ENCODE measurements at regions not wholly inside any gene's neighbourhood (a gene's known extent, or its start where the extent isn't known, plus 50 kb on each side); places are given as distances from the start of the nearest gene placed in this dataset.

DNA sequence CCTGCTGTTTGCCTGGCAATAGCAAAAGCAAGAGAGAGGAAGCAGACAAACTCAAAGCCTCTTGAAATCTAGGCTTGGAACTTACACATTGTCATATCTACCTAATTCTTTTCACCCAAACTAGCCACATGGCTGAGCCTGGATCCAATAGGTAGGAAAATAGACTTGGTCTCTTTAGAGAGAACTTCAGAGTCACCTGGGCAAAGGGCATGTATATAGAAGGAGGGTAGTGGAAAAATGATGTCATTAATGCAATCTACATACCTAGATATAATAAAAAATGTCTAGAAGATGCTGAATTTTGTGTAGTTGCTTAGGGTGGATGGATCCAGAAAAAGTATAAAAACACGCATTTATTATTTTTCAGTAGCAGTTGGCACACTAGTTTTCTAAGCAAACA, 237.0 kb upstream of the GEMIN8 start:
- in situ Hi-C loops (cut with HindIII; ENCODE audit: low pct_unique_long_range_greater_than_20kb, low sequenced_read_pairs): no loop called here
- DNase-seq (ENCODE audit: low read depth, low spot score): no peak

DNA sequence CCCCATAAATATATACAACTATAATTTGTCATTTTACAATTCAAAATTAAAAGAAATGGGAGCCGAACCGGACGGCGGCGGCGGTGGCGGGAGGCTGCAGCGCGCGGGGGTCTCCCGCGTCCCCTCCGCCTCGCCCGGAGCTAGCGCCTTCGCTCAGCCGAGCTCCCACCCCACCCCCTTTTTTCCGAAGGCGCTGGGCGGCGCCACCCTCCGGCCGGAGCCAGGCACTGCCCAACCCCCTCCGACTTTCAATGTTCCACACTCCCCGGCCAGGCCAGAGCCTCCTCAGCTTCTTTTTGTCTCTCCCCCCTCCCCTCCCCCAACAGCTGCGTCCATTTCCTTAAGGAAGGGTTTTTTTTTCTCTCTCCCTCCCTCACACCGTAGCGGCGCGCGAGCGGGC, 214.1 kb upstream of the GEMIN8 start:
- no peak for DNase-seq (ENCODE audit: low read depth, low spot score)
- in situ Hi-C loops (cut with HindIII; ENCODE audit: low pct_unique_long_range_greater_than_20kb, low sequenced_read_pairs): no loop called here

DNA sequence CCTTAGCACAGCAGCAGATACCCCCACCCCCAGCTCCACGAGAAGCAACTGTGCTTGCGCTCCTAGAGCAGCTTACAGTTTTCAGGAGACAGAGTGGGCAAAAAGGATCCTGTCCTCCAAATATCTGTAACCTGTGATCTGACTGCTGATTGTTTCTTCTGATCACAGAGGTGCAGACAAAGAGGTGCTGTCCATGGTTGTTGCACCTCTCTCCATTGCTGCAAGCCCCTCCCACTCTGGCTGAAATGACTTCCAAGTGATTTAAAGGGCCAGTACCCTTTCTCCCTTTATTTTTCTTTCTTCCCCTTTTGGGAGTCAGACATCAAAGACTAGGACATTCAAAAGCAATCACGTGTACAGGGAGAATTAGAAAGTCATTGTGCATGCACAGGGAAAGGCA, 205.3 kb upstream of the GEMIN8 start:
- peak; percentile 3 for DNase-seq (ENCODE audit: low read depth, low spot score)
- in situ Hi-C loops (cut with HindIII; ENCODE audit: low pct_unique_long_range_greater_than_20kb, low sequenced_read_pairs): no loop called here

DNA sequence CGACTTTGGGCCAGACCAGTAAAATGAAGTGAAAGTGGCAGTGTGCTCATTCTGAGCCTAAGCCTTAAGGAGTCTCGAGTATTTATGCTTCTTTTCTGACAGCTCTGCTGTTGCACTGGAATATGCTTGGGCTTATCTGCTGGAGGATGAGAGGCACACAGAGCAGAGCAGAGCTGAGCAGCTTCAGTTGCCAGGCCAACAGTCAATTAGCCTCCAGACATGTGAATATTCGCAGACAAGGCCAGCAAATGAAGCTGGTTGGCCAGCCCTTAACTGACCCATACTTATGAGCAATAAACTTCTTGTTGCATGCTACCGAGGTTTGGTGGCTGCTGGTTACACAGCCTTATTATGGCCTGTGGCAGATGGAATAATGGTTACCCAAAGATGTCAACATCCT, 203.0 kb upstream of the GEMIN8 start:
- in situ Hi-C loops (cut with HindIII; ENCODE audit: low pct_unique_long_range_greater_than_20kb, low sequenced_read_pairs): no loop called here
- DNase-seq (ENCODE audit: low read depth, low spot score): no peak

DNA sequence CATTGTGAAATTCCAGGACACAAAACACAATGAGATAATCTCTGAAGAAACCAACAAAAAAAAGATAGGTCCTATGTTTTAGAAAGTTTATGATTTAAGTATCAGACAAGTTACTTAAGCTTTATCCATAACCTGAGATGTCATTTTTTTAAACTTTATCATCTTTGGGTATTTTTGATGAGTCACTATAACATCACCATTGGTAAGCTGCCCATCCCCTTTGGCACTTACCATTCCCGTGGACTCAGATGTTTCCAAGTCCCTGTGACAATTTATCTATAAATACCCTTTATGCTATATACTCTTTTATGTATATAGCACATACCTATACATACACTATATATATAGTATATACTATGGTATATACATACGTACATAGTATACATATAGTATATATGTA, 198.9 kb upstream of the GEMIN8 start:
- in situ Hi-C loops (cut with HindIII; ENCODE audit: low pct_unique_long_range_greater_than_20kb, low sequenced_read_pairs): no loop called here
- no peak for DNase-seq (ENCODE audit: low read depth, low spot score)

DNA sequence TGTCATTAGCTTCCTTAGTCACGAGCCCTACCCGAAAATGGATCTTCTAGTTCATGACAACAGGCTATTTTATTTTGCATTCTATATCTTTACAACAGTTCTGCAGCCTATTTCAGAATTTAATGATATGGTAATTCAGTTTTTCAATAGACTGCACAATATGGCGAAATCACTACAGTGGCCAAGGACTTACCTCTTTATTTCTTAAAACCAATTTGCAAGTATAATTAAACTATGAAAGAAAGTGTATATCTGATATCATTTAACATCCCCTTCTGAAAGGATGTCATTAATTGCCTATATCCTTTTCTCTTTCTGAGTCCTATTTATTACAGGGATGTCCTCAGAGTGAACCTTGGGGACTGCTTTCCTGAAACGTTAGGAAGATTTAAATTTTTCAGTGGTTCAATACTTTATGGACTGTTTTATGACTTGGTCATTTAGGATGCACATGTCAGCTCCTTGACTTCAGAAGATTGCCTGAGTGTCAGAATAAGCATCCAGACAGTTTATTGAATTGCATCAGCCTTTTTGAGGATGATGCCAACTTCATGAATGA, 190.8 kb upstream of the GEMIN8 start:
- in situ Hi-C loops (cut with HindIII; ENCODE audit: low pct_unique_long_range_greater_than_20kb, low sequenced_read_pairs): no loop called here
- no peak for DNase-seq (ENCODE audit: low read depth, low spot score)

DNA sequence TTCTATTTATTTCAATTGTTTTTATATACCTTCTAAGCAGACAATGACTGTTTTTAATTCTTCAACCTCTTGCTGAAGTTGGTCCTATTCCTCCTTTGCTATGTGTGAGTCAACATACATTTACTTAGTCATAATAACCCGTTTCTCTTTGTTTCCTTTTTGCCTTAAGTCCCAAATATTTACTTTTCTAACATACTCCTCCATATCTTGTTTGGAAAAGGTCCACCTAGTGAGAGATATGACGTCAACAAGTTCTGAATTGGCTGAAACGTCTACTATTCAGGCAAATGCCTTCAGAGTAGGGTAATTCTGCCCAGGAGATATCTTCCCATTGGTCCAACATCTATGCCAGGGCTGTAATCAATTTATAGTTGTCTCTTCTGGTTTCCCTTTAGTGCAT, 179.3 kb upstream of the GEMIN8 start:
- in situ Hi-C loops (cut with HindIII; ENCODE audit: low pct_unique_long_range_greater_than_20kb, low sequenced_read_pairs): no loop called here
- no peak for DNase-seq (ENCODE audit: low read depth, low spot score)

DNA sequence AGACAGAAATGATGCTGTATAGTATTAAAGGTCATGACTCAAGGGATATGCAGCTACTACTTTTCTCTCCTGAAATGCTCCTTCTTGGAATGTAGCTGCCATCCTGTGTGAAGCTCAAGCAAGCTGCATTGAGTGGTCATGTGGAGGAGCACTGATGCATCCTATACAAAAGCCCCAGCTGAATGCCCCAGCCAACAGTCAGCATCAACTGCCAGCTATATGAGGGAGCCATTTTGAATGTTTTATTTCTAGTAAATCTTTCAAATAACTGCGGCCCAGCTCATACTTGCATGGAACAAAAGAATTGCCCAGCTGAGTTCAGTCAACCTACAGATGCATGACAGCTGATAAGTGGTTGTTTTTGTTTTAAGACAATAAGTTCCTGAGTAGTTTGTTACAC, 165.0 kb upstream of the GEMIN8 start:
- no peak for DNase-seq (ENCODE audit: low read depth, low spot score)
- in situ Hi-C loops (cut with HindIII; ENCODE audit: low pct_unique_long_range_greater_than_20kb, low sequenced_read_pairs): no loop called here

DNA sequence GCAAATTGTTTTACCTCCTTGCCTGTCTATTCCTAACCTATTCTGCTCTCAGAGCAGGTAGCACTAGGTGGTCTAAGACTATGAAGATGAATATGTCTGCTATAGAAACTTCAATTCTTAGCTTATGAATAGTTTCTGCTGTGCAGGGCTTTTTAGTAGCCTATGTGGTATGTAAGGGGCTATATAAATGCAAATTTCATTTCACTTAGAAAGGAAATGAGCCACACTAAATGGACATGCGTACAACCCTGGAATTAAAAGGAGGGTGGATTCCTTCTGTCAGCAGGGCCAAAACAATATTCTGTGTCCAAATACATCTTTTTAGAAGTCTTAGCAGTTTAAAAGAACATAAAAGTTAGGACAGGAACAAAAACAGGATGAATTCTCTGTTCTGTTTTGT, 163.9 kb upstream of the GEMIN8 start:
- no peak for DNase-seq (ENCODE audit: low read depth, low spot score)
- in situ Hi-C loops (cut with HindIII; ENCODE audit: low pct_unique_long_range_greater_than_20kb, low sequenced_read_pairs): no loop called here

DNA sequence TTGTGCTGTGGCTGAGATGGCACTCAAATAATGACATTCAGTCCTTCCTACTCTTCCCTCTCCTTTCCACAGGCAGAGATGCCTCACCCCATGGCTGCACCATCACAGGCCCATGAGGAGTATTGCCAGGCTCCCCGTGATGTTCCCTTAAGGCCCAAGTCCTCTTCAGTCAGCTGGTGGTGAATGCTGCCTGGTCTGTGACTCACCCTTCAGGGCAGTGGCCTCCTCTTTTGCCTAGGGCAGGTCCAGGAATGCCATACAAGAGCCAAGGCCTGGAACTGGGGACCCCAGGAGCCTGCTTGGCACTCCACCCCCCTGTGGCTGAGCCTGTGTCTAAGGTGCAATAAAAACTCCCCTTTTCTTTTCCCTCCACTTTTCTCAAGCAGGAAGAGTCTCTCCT, 144.2 kb upstream of the GEMIN8 start:
- in situ Hi-C loops (cut with HindIII; ENCODE audit: low pct_unique_long_range_greater_than_20kb, low sequenced_read_pairs): no loop called here
- no peak for DNase-seq (ENCODE audit: low read depth, low spot score)

DNA sequence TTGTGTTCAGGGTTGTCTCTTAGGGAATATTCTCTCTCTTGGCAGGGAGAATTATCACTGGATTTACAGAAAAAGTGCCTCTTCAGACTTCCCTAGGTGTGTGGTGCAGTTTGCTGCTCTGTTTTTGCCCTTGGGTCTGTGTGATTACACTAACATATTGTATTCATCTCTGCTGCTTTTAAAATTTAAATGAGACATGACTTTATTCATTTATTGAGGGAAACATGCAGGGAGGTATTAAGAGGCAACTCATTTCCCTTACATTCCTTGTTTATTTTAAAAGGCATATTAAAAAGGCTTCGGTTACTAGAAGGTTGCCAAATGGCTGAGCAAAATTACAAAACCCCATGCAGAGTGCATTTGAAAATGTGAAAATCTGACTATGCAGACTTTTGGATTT, 135.1 kb upstream of the GEMIN8 start:
- DNase-seq (ENCODE audit: low read depth, low spot score): no peak
- in situ Hi-C loops (cut with HindIII; ENCODE audit: low pct_unique_long_range_greater_than_20kb, low sequenced_read_pairs): no loop called here

DNA sequence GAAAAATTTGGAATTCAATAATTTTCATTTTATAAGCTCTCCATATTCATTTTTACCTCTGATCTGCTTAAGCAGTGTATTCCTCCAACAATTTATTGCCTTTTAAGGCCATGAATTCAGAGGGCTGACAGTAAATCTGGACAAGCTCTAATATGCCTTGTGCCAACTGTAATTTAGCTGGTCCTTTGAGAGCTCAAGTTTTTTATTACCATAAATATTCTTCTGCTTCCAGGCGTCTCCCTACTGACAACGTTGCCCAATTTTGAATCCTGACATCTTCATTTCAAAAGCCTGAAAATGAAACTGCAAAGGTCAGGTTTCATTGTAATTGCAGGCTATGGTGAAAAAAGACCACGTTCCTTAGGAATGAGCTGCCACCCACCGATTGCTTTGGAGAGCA, 95.8 kb upstream of the GEMIN8 start:
- in situ Hi-C loops (cut with HindIII; ENCODE audit: low pct_unique_long_range_greater_than_20kb, low sequenced_read_pairs): no loop called here
- DNase-seq (ENCODE audit: low read depth, low spot score): peak; percentile 4

DNA sequence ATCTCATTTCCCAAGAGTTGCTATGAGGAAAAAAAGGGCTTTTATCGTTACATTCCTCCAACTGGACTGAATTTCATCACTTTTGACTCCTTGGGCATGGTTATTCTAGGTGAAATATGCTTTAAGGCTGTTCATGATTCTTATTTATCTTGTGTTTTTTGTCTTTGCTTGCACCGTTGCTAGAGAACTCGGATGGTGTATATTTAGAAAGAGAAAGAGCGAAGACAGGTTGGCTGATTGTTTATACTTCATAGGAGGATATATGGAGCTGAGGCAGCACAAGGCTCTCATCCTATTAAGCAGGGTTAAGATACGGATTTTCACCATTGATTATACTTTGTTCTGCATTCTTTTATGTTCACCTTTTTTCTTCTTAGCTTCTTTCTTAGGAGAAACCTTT, 94.9 kb upstream of the GEMIN8 start:
- no peak for DNase-seq (ENCODE audit: low read depth, low spot score)
- in situ Hi-C loops (cut with HindIII; ENCODE audit: low pct_unique_long_range_greater_than_20kb, low sequenced_read_pairs): no loop called here

DNA sequence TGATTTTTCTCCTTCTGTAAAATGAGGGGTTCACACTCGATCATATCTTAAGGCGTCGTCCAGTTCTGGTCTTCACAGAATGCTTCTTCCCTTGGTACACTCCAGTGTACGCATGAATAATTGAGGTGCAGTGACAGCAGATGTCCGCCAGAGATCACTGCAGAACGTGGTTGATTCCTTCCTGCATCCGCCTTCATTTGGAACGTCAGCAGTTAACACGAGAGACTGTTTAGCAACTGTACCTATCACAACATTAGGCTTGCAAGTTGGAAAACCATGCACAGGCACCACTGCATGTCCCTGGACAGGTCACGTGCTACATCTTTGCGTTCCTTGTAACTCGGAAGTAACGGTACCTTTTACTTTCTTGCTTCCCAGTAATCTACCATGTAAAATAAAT, 66.0 kb upstream of the GEMIN8 start:
- peak; percentile 77 for DNase-seq (ENCODE audit: low read depth, low spot score)
- in situ Hi-C loops (cut with HindIII; ENCODE audit: low pct_unique_long_range_greater_than_20kb, low sequenced_read_pairs): no loop called here

DNA sequence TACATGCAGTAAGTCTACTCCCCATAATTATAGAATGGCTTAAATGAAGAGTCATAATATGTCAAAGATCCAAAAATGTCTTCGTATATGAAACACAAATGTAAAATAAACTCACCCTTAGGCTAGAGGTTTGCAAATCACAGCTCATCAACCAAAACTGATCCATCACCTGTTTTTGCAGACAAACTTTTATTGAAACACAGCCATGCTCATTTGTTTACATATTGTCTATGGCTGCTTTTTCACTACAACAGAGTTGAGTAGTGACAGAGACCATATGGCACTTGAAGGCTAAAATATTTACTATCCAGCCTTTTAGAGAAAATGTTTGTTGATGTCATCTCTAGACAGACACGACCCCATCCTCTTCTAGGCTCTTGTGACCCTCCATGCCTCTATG, 64.5 kb upstream of the GEMIN8 start:
- in situ Hi-C loops (cut with HindIII; ENCODE audit: low pct_unique_long_range_greater_than_20kb, low sequenced_read_pairs): no loop called here
- DNase-seq (ENCODE audit: low read depth, low spot score): no peak

DNA sequence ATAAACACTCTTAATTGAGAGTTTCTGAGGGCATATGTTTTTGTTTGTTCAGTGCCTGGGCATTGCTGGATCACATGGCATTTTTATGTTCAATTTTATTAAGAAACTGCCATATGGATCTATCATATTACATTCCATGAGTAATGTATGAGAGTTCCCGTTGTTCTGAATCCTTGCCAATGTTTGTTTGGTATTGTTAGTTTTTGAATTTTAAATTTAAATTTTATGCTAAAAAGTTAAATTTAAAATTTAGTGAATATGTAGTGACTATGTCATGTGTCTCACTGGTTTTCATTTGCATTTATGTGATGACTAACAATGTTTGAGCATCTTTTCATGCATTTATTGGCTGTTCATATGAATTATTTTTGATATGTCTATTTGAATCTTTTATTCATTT, 54.8 kb upstream of the GEMIN8 start:
- DNase-seq (ENCODE audit: low read depth, low spot score): no peak
- in situ Hi-C loops (cut with HindIII; ENCODE audit: low pct_unique_long_range_greater_than_20kb, low sequenced_read_pairs): no loop called here

DNA sequence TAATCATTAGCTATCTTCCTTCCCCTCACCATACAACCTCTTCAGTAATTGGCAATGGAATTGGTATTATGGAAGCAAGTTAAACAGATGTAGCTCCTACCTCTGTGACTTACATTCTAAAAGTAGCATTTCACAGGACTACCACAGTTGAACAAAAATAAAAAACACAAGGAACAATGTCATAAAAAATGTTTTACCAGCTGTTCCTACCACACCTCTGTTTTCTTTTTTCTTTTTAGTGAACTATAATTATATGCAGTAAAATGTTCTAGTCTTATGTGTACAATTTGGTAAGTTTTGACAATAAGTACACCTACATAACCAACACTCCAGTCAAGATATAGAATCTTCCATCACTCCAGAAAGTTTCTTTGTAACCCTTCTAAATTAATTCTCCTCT, 54.1 kb upstream of the GEMIN8 start:
- in situ Hi-C loops (cut with HindIII; ENCODE audit: low pct_unique_long_range_greater_than_20kb, low sequenced_read_pairs): no loop called here
- DNase-seq (ENCODE audit: low read depth, low spot score): no peak

DNA sequence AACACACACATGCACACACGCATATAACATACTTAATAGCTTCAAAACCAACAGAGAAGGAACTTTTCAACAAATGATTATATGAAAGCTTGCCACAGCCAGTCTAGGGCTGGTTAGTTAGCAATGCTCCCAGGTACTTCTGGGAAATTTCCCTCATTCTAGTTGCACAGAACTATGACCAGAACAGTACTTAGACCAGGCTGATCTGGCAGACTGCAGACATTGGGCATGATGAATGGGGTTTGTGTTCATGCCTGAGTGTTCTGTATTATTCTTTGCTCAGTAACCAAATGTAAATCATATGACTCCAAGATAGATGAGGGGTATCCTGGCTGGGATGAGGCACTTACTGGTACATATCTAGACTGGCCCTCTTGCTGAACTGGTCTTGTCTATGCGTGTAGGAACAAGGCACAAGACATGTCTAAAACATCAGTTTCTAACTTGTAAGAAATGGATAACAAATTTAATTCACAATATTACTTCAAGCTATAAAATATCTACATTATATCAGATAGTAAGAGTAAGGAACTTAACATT, 50.3 kb upstream of the GEMIN8 start:
- peak; percentile 8 for DNase-seq (ENCODE audit: low read depth, low spot score)
- in situ Hi-C loops (cut with HindIII; ENCODE audit: low pct_unique_long_range_greater_than_20kb, low sequenced_read_pairs): no loop called here

Data from SK-MEL-5 (cell line).